Panc1 (cell line): ENCODE measurements at regions not wholly inside any gene's neighbourhood (a gene's known extent, or its start where the extent isn't known, plus 50 kb on each side); places are given as distances from the start of the nearest gene placed in this dataset.

ENCODE experiments used
- ATAC-seq: fragments of 200-7000 bp; cut with Tn5 transposase; 2 replicates; pipeline ENCODE4 v1.9.1; 2020; ENCODE audit warnings: mild to moderate bottlenecking, moderate library complexity
- BruUV-seq: library from RNA; stranded (reverse); fragments of 400-500 nt; replicated peaks from 2 replicates; lab custom pipeline; 2021; lab: Mats Ljungman, UMichigan
- CTCF ChIA-PET: fragments of 300-600 bp; sonication (Branson Sonifier 250); formaldehyde crosslinking; loops from one replicate; lab custom pipeline; 2022; ENCODE audit warnings: antibody characterized with exemption; lab: Charles Lee
- POLR2A ChIA-PET: fragments of 300-600 bp; sonication (Branson Sonifier 250); formaldehyde crosslinking; loops from one replicate; lab custom pipeline; 2022; ENCODE audit warnings: antibody characterized with exemption; lab: Charles Lee
- DNase-seq: peaks from one replicate; pipeline ENCODE4 v3.0.0-alpha.2; 2010; ENCODE audit warnings: low read depth, low spot score
- H3K27ac ChIP-seq: 2 replicates; pipeline ENCODE4 v1.5.1; 2011; ENCODE audit warnings: mild to moderate bottlenecking, low read length, inconsistent platforms
- H3K27me3 ChIP-seq: fragments of 200-500 bp; sonication (Bioruptor generic); 2 replicates; pipeline ENCODE4 v1.6.0; 2014; ENCODE audit warnings: low read length, inconsistent platforms; ENCODE audit not compliant: control insufficient read depth, insufficient read depth
- H3K36me3 ChIP-seq: fragments of 200-500 bp; sonication (Bioruptor generic); 2 replicates; pipeline ENCODE4 v1.5.1; 2014; ENCODE audit warnings: inconsistent platforms, mild to moderate bottlenecking, low read length, moderate library complexity; ENCODE audit not compliant: control insufficient read depth, insufficient read depth
- H3K4me1 ChIP-seq: 2 replicates; pipeline ENCODE4 v1.5.1; 2011; ENCODE audit warnings: inconsistent platforms, mild to moderate bottlenecking, low read length, moderate library complexity; ENCODE audit not compliant: control insufficient read depth, insufficient read depth
- H3K4me3 ChIP-seq, 2 experiments: 2 replicates each; pipeline ENCODE4 v1.5.1; 2011 to 2012; ENCODE audit warnings: low read depth in 2 of 2, low read length in 2 of 2, mild to moderate bottlenecking in 2 of 2, inconsistent platforms in 1 of 2, moderate library complexity in 1 of 2
- H3K9me3 ChIP-seq: fragments of 200-500 bp; sonication (Bioruptor generic); 2 replicates; pipeline ENCODE4 v1.5.1; 2014; ENCODE audit warnings: low read depth, mild to moderate bottlenecking, inconsistent platforms, low read length, moderate library complexity; ENCODE audit not compliant: control insufficient read depth, insufficient read depth
- CTCF ChIP-seq: fragments of 450-650 bp; IDR thresholded peaks from 2 replicates; pipeline ENCODE4 v1.5.1; 2017; ENCODE audit warnings: mild to moderate bottlenecking
- POLR2AphosphoS5 ChIP-seq: IDR thresholded peaks from 2 replicates; pipeline ENCODE4 v1.6.1; 2012; ENCODE audit warnings: mild to moderate bottlenecking, low read depth, low read length, moderate library complexity
- REST ChIP-seq, 2 experiments: IDR thresholded peaks; 2 replicates each; pipeline ENCODE4 v1.6.1; 2011 to 2012; ENCODE audit warnings: low read depth in 2 of 2, control low read depth in 1 of 2, low read length in 1 of 2, mild to moderate bottlenecking in 1 of 2, moderate library complexity in 1 of 2; ENCODE audit not compliant: insufficient read depth in 1 of 2
- SIN3A ChIP-seq: IDR thresholded peaks from 2 replicates; pipeline ENCODE4 v1.6.1; 2012; ENCODE audit warnings: low read depth, mild to moderate bottlenecking, low read length, moderate library complexity, borderline replicate concordance; ENCODE audit not compliant: insufficient read depth
- TCF7L2 ChIP-seq: IDR thresholded peaks from 2 replicates; pipeline ENCODE4 v1.6.1; 2011; ENCODE audit warnings: mild to moderate bottlenecking, low read depth, low read length, inconsistent platforms
- in situ Hi-C: cut with HindIII; loops from 2 replicates; pipeline ENCODE4 v1.10.0; 2016; ENCODE audit warnings: low sequenced_read_pairs, low pct_unique_long_range_greater_than_20kb
- intact Hi-C: fragments of 100-400 bp; cut with micrococcal nuclease; formaldehyde crosslinking; loops from one replicate; pipeline ENCODE4 v1.10.0; 2022; ENCODE audit not compliant: unreplicated experiment

- POLR2A ChIA-PET, result no interaction called here
- DNase-seq (no peak), ATAC-seq (no peak)
- Histone ChIP-seq H3K9me3 (no peaks in the 10 kb centered on the region), H3K36me3 (no peaks in the 10 kb centered on the region), H3K27me3 (no peaks in the 10 kb centered on the region), H3K27ac (no peak overlapping the region), H3K4me1 (no peaks in the 10 kb centered on the region; the same call in 1 of the 2 replicates), H3K4me3 (no peak overlapping the region)
- in situ Hi-C loops (no loop called here), intact Hi-C loops (no loop called here)
- CTCF ChIA-PET, result no interaction called here
- BruUV-seq, result no TSS peak
- TF ChIP-seq CTCF (no peak), SIN3A (no peak), TCF7L2 (no peak), REST (IDR thresholded peaks at IDR 0.05; ENCODE audit: insufficient read depth in 1 of 2, low read depth in 2 of 2, low read length in 1 of 2) (no peak), POLR2AphosphoS5 (no peak)
Measured at GRCh38 chr7:94130716-94131115, 126.6 kb upstream of the BET1 start.

GRCh38 chr7:94133460-94133859 lies 129.3 kb upstream of the BET1 start:
- DNase-seq, result no peak
- Histone ChIP-seq H3K4me3 (no peak overlapping the region), H3K9me3 (no peaks in the 10 kb centered on the region), H3K27me3 (no peaks in the 10 kb centered on the region), H3K4me1 (no peaks in the 10 kb centered on the region; the same call in 1 of the 2 replicates), H3K27ac (no peak overlapping the region), H3K36me3 (no peaks in the 10 kb centered on the region)
- BruUV-seq, result no TSS peak
- ATAC-seq, result no peak
- TF ChIP-seq SIN3A (no peak), TCF7L2 (no peak), POLR2AphosphoS5 (no peak), REST (IDR thresholded peaks at IDR 0.05; ENCODE audit: insufficient read depth in 1 of 2, low read depth in 2 of 2, low read length in 1 of 2) (no peak), CTCF (no peak)
- intact Hi-C loops (no loop called here), in situ Hi-C loops (no loop called here)
- ChIA-PET POLR2A (no interaction called here), CTCF (no interaction called here)
